HG02798 (cell line): ENCODE measurements at regions not wholly inside any gene's neighbourhood (a gene's known extent, or its start where the extent isn't known, plus 50 kb on each side); places are given as distances from the start of the nearest gene placed in this dataset.

Experiments used
- ATAC-seq: cut with Tn5 transposase; IDR thresholded peaks from one replicate; pipeline ENCODE4 v1.9.1; 2021; ENCODE audit warnings: mild to moderate bottlenecking; ENCODE audit not compliant: unreplicated experiment, poor library complexity

- no peak for ATAC-seq
Observed at GRCh38 chr7:80974396-80975358, 55.8 kb upstream of the SEMA3C start.

DNA sequence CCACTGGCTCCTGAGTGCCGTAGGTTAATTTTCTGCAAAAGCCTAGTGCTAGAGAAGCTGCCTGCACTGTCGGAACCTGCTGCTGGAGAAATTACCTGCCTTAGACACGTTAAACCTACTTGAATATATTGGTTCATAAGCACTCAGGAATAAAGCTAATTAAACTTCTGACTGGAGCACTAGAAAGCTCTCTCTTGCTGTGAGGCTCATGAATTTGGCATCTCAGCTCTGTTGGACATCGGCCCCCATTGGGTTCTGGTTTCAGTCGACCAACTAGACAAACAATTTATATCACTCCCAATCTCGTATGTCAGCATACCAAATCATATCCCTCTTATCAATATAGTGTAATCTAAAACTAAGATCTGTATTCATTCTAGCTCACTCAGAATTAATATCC is 52.4 kb upstream of the SEMA3C start:
- ATAC-seq: no peak
